GM12874 (cell line): ENCODE measurements at regions not wholly inside any gene's neighbourhood (a gene's known extent, or its start where the extent isn't known, plus 50 kb on each side); places are given as distances from the start of the nearest gene placed in this dataset.

Experiments
- CTCF ChIP-seq: IDR thresholded peaks from 2 replicates; pipeline ENCODE4 v1.5.1; 2011; ENCODE audit warnings: low read depth, mild to moderate bottlenecking, control low read depth, low read length, moderate library complexity; ENCODE audit not compliant: insufficient read depth

- no peak for TF ChIP-seq CTCF
Observed at GRCh38 chr5:38757451-38758245, 88.2 kb upstream of the OSMR start.

GRCh38 chr5:38758774-38759600 is 86.8 kb upstream of the OSMR start:
- TF ChIP-seq CTCF, result no peak

- no peak for TF ChIP-seq CTCF
Observed at GRCh38 chr5:38764937-38765391, 80.8 kb upstream of the OSMR start.

- TF ChIP-seq CTCF, result no peak
Observed at GRCh38 chr5:38765399-38765861, 80.4 kb upstream of the OSMR start.

DNA sequence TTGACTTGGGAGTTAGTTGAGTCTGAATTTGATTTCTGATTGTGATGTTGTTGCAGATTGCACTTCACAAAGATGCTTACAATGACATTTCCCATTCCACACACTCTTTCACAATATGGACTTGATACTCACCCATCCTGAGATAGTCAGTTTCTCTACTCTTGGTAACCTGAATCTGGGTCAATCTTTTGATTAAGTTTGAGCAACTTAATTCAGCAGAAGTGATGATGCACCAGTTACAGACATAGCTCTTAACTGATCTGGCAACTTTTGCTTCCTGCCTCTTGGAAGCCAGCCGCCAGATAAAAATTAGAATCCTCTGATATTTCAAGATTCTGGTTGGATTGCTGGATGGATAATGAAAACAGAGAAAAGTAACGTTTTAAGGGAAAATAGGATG is 79.7 kb upstream of the OSMR start:
- no peak for TF ChIP-seq CTCF

GRCh38 chr5:38768412-38769211 is 77.2 kb upstream of the OSMR start:
- TF ChIP-seq CTCF, result no peak

DNA sequence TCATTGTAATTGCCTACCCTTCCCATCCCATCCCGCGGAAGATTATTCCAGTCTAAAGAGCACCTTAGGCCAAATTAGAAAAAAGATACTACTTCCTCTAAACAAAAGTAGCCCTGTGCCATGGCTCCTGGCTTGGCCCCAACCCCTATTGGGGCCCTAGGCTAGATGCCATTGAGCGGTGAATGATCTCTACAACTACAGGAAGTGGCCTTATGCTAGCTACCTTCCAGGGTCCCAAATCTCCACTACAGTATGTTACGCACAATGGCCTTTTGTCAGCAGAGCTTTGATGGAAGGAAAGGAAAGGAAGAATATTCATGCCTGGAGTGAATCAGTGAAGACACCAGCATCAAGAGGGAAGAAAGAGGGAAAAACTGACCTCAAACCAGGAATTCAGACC is 73.3 kb upstream of the OSMR start:
- no peak for TF ChIP-seq CTCF
